ENCODE measurements at regions not wholly inside any gene's neighbourhood (a gene's known extent, or its start where the extent isn't known, plus 50 kb on each side); places are given as distances from the start of the nearest gene placed in this dataset.

DNA sequence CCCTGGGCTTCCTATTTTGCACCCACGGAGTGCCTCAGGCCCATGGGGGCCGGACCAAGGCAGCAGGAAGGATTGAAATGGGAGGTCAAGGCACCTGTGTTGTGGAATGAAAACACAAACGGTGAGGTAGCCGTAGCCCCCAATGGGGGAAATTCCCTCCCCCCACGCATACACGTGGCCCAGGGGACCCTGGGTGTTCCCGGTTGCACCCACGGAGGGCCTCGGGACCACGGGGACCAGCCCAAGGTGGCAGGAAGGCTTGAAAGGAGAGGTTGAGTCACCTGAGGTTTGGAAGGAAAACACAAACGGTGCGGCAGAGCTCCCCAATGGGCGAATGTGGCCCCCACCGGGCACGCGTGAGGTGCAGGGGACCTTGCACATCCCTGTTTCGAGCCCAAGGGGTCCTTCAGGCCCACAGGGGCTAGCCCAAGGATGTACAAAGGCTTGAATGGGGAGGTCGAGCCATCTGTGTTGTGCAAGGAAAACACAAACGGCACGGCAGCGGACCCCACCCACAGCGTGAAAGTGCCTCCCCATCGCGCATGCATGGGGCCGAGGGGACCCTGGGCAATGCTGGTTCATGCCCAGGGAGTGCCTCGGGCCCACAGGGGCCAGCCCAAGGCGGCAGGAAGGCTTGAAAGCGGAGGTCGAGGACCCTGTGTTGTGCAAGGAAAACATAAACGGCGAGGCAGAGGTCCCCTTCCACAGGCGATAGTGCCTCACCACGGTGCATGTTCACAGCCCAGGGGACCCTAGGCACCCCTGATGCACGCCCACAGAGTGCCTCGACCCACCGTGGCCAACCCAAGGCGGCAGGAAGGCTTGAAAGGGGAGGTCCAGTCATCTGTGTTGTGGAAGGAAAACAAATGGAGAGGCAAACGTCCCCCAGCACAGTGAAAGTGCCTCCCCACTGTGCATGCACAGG lies 376.7 kb downstream of the ALG10 start:
- no peak overlapping the region for H3K4me3 ChIP-seq (ENCODE audit: low read depth, low read length)
- TF ChIP-seq, protein P1, sequence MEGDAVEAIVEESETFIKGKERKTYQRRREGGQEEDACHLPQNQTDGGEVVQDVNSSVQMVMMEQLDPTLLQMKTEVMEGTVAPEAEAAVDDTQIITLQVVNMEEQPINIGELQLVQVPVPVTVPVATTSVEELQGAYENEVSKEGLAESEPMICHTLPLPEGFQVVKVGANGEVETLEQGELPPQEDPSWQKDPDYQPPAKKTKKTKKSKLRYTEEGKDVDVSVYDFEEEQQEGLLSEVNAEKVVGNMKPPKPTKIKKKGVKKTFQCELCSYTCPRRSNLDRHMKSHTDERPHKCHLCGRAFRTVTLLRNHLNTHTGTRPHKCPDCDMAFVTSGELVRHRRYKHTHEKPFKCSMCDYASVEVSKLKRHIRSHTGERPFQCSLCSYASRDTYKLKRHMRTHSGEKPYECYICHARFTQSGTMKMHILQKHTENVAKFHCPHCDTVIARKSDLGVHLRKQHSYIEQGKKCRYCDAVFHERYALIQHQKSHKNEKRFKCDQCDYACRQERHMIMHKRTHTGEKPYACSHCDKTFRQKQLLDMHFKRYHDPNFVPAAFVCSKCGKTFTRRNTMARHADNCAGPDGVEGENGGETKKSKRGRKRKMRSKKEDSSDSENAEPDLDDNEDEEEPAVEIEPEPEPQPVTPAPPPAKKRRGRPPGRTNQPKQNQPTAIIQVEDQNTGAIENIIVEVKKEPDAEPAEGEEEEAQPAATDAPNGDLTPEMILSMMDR (IDR thresholded peaks at IDR 0.05; ENCODE audit: borderline replicate concordance, insufficient read depth, low read depth, low read length), result no peak

DNA sequence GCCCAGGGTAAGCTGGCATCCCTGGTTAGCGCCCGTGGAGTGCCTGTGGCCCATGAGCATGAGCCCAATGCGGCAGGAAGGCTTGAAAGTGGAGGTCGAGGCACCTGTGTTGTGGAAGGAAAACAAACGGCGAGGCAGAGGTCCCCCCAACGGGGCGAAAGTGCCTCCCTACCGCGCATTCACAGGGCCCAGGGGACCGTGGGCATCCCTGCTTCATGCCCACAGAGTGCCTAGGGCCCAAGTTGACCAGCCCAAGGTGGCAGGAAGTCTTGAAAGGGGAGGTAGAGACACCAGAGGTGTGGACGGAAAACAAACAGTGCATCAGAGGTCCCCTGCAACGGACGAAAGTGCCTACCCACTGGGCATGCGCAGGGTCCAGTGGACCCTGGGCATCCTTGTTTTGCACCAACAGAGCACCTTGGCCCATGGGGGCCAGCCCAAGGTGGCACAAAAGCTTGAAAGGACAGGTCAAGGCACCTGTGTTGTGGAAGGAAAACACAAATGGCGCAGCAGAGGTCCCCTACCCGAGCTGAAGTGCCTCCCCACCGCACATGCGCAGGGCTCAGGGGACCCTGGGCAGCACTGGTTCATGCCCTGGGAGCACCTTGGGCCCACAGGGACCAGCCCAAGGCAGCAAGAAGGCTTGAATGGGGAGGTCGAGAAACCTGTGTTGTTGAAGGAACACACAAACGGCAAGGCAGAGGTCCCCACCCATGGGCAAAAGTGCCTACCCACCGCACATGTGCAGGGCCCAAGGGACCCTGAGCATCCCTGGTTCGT lies 377.5 kb downstream of the ALG10 start:
- H3K4me3 ChIP-seq (ENCODE audit: low read depth, low read length), result no peak overlapping the region
- TF ChIP-seq, protein P1 (IDR thresholded peaks at IDR 0.05; ENCODE audit: borderline replicate concordance, insufficient read depth, low read depth, low read length), result no peak

DNA sequence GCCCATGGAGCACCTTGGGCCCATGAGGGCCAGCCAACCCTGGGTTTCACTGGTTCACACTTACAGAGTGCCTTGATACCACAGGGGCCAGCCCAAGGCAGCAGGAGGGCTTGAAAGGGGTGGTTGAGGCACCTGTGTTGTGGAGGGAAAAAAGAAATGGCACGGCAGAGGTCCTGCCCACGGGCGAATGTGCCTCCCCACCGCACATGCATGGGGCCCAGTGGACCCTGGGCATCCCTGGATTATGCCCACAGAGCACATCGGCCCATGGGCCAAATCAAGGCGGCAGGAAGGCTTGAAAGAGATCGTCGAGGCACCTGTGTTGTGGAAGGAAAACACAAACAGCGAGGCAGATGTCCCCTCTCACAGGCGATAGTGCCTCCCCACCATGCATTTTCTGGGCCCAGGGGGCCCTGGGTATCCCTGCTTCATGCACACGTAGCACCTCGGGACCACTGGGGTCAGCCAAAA lies 378.1 kb downstream of the ALG10 start:
- H3K4me3 ChIP-seq (ENCODE audit: low read depth, low read length), result no peak overlapping the region
- TF ChIP-seq, protein P1 (IDR thresholded peaks at IDR 0.05; ENCODE audit: borderline replicate concordance, insufficient read depth, low read depth, low read length), result no peak

DNA sequence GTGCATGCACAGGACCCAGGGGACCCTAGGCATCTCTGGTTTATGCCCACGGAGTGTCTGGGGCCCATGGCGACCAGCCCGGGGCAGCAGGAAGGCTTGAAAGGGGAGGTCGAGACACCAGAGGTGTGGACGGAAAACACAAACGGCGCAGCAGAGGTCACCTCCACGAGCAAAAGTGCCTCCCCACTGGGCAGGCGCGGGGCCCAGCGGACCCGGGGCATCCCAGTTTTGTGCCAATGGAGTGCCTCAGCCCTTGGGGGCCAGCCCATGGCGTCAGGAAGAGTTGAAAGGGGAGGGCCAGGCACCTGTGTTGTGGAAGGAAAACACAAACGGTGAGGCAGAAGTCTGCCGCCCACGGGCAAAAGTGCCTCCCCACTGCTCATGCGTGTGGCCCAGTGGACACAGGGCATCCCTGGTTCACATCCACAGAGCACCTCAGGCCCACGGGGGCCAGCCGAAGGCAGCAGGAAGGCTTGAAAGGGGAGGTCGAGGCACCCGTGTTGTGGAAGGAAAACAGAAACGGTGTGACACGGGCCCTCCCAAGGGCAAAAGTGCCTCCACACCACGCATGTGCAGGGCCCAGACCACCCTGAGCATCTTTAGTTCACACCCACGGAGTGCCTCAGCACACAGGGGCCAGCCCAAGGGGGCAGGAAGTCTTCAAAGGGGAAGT lies 378.8 kb downstream of the ALG10 start:
- TF ChIP-seq, protein P1 (IDR thresholded peaks at IDR 0.05; ENCODE audit: borderline replicate concordance, insufficient read depth, low read depth, low read length), result no peak

DNA sequence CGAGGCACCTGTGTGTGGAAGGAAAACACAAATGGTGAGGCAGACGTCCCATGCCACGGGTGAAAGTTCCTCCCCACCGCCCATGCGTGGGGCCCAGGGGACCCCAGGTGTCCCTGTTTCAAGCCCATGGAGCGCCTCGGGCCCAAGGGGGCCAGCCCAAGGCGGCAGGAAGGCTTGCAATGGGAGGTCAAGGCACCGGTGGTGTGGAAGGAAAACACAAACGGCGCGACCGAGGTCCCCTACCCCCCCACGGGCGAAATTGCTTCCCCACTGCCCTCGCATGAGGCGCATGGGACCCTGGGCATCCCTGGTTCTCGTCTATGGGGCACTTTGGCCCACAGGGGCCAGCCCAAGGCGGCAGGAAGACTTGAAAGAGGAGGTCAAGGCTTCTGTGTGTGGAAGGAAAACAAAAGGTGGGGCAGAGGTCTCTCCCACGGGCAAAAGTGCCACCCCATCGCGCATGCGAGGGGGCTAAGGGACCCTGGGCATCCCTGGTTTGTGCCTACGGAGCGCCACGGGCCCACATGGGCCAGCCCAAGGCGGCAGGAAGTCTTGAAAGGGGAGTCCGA lies 379.4 kb downstream of the ALG10 start:
- no peak overlapping the region for H3K4me3 ChIP-seq (ENCODE audit: low read depth, low read length)
- TF ChIP-seq, protein P1 (IDR thresholded peaks at IDR 0.05; ENCODE audit: borderline replicate concordance, insufficient read depth, low read depth, low read length), result no peak

More for the DNA sequence above, 378.8 kb downstream of the ALG10 start:
- no peak overlapping the region for H3K4me3 ChIP-seq (ENCODE audit: low read depth, low read length)

DNA sequence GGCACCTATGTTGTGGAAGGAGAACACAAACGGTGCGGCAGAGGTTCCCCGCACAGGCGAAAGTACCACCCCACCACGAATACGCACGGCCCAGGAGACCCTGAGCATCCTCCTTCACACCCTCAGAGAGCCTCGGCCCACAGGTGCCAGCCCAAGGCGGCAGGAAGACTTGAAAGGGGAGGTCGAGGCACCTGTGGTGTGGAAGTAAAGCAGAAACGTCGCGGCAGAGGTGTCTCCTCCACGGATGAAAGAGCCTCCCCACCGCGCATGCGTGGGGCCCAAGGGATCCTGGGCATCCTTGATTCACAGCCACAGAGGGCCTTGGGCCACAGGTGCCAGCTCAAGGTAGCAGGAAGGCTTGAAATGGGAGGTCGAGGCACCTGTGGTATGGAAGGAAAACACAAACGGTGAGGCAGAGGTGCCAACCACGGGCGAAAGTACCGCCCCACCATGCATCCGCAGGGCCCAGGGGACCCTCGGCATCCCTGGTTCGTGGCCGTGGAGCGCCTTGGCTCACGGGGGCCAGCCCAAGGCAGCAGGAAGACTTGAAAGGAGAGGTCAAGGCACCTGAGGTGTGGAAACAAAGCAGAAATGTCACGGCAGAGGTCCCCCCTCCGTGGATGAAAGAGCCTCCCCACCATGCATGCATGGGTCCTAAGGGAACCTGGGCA lies 380.1 kb downstream of the ALG10 start:
- TF ChIP-seq, protein P1 (IDR thresholded peaks at IDR 0.05; ENCODE audit: borderline replicate concordance, insufficient read depth, low read depth, low read length), result no peak
- H3K4me3 ChIP-seq (ENCODE audit: low read depth, low read length), result no peak overlapping the region
